Ascending aorta (tissue), 2 donors: ENCODE measurements at regions not wholly inside any gene's neighbourhood (a gene's known extent, or its start where the extent isn't known, plus 50 kb on each side); places are given as distances from the start of the nearest gene placed in this dataset.

ENCODE experiments used
- DNase-seq, 2 donors: peaks; one replicate each; pipeline ENCODE4 v3.0.0-alpha.2; 2019; ENCODE audit warnings: low spot score in 2 of 2
- H3K27ac ChIP-seq, 2 donors: fragments of 200-600 bp; sonication (generic); one replicate each; pipeline ENCODE4 v1.5.1; 2016 to 2017; ENCODE audit warnings: mild to moderate bottlenecking in 1 of 2
- H3K27me3 ChIP-seq: fragments of 200-600 bp; sonication (generic); one replicate; pipeline ENCODE4 v1.5.1; 2017
- H3K36me3 ChIP-seq, 2 donors: fragments of 200-600 bp; sonication (generic); one replicate each; pipeline ENCODE4 v1.5.1; 2016
- H3K4me1 ChIP-seq, 2 donors: fragments of 200-600 bp; sonication (generic); one replicate each; pipeline ENCODE4 v1.5.1; 2016 to 2017; ENCODE audit warnings: mild to moderate bottlenecking in 1 of 2
- H3K4me3 ChIP-seq, 2 donors: fragments of 200-600 bp; sonication (generic); one replicate each; pipeline ENCODE4 v1.5.1; 2016 to 2017; ENCODE audit warnings: mild to moderate bottlenecking in 1 of 2
- H3K9me3 ChIP-seq, 2 donors: fragments of 200-600 bp; sonication (generic); one replicate each; pipeline ENCODE4 v1.5.1; 2016
- intact Hi-C: fragments of 100-400 bp; cut with DNase I; formaldehyde crosslinking; loops from one replicate; pipeline ENCODE4 v1.15.1; 2023
- TF ChIP-seq, protein P1 (sequence below), 3 experiments: fragments of 200-600 bp in 2 of 3; fragments of 450-650 bp in 1 of 3; sonication (generic) in 2 of 3; IDR thresholded peaks; one replicate each; pipeline ENCODE4 v1.5.1; 2016 to 2019; ENCODE audit warnings: antibody characterized with exemption in 3 of 3, mild to moderate bottlenecking in 1 of 3, moderate library complexity in 1 of 3

DNA sequence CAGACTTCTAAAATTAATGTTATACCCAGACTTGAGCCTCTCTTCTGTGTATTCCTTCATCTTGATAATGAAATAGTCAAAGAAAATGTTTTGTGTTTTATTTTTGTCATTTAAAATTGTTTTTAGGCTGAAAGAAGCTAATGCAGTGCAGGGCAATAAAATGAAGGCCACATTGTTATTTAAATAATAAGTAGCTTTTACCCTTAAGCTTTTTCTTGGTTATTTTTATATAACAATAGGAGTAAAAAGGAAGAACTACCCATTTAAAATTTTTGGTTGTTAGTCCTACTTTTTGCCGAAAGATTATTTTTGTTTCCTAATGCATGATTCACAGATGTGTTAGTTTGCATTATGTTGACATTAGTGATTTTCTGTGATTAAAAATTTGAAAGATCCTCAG lies 181.0 kb upstream of the MEOX2 start:
- no peak for DNase-seq
- Histone ChIP-seq H3K27ac (no peak overlapping the region), H3K4me1 (peaks cover 0 to 7% of the 10 kb centered on the region in 2 donors), H3K36me3 (no peaks in the 10 kb centered on the region), H3K4me3 (no peak overlapping the region), H3K27me3 (no peaks in the 10 kb centered on the region), H3K9me3 (no peaks in the 10 kb centered on the region)
- intact Hi-C loops, result no loop called here
- TF ChIP-seq, protein P1, sequence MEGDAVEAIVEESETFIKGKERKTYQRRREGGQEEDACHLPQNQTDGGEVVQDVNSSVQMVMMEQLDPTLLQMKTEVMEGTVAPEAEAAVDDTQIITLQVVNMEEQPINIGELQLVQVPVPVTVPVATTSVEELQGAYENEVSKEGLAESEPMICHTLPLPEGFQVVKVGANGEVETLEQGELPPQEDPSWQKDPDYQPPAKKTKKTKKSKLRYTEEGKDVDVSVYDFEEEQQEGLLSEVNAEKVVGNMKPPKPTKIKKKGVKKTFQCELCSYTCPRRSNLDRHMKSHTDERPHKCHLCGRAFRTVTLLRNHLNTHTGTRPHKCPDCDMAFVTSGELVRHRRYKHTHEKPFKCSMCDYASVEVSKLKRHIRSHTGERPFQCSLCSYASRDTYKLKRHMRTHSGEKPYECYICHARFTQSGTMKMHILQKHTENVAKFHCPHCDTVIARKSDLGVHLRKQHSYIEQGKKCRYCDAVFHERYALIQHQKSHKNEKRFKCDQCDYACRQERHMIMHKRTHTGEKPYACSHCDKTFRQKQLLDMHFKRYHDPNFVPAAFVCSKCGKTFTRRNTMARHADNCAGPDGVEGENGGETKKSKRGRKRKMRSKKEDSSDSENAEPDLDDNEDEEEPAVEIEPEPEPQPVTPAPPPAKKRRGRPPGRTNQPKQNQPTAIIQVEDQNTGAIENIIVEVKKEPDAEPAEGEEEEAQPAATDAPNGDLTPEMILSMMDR (IDR thresholded peaks at IDR 0.05), result no peak

DNA sequence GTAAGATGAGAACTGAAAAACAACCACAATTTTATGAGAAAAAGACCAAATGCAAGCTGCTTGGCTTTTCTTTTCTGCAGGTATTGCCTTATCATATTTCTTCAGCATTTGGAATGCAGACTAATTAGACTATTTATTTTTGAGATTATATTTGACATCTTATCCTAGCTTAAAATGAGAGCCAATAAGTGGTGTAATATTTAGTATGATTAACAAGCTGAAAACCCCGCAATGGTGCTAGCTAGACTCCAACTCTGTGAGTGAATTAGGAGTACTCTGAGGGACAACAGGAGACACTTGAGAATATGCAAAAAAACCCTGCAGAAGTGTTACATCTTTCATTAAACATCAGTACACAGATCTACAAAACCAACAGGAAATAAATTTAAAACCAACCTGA lies 180.3 kb upstream of the MEOX2 start:
- Histone ChIP-seq H3K9me3 (no peaks in the 10 kb centered on the region), H3K36me3 (no peaks in the 10 kb centered on the region), H3K4me1 (peaks cover 0 to 13% of the 10 kb centered on the region in 2 donors), H3K27ac (no peak overlapping the region), H3K4me3 (no peak overlapping the region), H3K27me3 (no peaks in the 10 kb centered on the region)
- no peak for DNase-seq
- intact Hi-C loops, result no loop called here
- TF ChIP-seq, protein P1 (IDR thresholded peaks at IDR 0.05), result no peak

DNA sequence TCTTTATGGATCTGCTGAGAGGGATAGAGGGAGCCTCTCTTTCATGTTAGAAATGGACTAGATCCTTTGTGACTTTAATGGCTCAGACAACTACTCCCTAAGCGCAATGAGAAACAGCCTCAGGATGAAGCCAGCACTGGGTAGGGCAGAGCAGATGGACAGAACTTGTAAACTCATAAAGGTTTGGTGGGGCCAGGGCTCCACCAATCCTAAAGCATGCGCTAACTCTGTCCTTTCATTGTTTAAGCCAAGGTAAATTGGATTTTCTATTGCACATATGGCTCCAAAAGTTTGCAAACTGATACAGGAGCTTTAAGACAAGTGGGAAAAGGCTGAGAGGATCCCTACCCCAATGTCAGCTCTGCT lies 178.1 kb upstream of the MEOX2 start:
- intact Hi-C loops, result no loop called here
- Histone ChIP-seq H3K27ac (peak overlapping the region; percentile 17 to 46), H3K36me3 (no peaks in the 10 kb centered on the region), H3K9me3 (no peaks in the 10 kb centered on the region), H3K4me3 (no peak overlapping the region), H3K27me3 (no peaks in the 10 kb centered on the region), H3K4me1 (peaks cover 0 to 13% of the 10 kb centered on the region in 2 donors)
- DNase-seq, result no peak
- TF ChIP-seq, protein P1 (IDR thresholded peaks at IDR 0.05), result no peak

DNA sequence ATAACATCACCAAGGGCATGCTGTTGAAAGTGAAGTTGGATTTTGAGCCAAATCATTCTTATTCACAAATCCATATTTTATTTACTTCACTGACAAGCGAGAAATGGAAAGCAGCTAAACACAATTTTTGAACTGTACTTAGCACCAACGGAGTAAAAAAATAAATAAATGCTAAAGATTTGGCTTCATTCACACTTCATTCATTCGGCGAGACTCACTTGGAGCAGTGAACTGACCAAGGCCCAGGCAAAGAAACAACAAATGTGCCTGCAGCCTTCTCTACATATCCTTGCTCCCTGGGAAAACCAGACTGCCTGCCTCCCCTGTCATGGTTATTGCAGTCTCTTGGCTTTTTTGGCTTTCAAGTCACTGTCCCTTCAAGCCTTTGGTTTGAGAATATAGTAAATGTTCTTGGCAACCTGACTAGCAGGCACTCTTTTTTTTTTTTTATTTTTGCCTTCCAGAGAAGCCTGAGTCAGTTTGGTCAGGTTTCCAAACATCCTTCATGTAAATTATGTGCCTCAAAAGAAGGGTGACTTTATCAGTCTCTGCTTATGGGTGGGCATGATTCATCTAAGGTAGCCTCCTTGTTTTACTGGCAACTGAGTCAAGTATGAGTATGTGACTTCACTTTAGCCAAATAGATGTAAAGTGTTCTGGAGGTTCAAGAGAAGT lies 177.6 kb upstream of the MEOX2 start:
- no peak for DNase-seq
- Histone ChIP-seq H3K36me3 (no peaks in the 10 kb centered on the region), H3K9me3 (no peaks in the 10 kb centered on the region), H3K27ac (peak overlapping the region; percentile 17 to 46), H3K4me1 (peaks cover 0 to 13% of the 10 kb centered on the region in 2 donors), H3K27me3 (no peaks in the 10 kb centered on the region), H3K4me3 (no peak overlapping the region)
- TF ChIP-seq, protein P1 (IDR thresholded peaks at IDR 0.05), result no peak
- intact Hi-C loops, result no loop called here

DNA sequence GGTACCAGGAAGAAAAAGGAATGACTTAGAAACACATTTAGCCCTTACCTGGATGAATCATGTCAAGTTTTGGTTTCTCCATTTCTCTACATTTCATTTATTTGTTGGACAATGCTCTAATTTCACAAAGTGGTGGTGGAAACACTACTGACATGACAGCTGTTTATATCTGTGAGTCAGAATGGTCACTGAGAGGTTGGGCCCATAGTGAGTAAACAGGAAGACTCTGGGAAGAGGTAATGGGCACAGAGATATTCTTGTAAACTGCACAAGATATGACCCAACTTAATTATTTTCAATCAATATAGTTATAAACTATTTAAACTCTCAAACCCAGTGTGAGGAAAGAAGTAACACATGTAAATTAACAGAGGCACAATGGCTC lies 176.3 kb upstream of the MEOX2 start:
- no peaks in the 10 kb centered on the region for H3K9me3 ChIP-seq
- peaks cover 0 to 13% of the 10 kb centered on the region in 2 donors for H3K4me1 ChIP-seq
- no peaks in the 10 kb centered on the region for H3K36me3 ChIP-seq
- H3K27ac ChIP-seq, result peak overlapping the region; percentile 32 to 63
- no peak for DNase-seq
- intact Hi-C loops, result no loop called here
- no peak overlapping the region for H3K4me3 ChIP-seq
- no peaks in the 10 kb centered on the region for H3K27me3 ChIP-seq
- TF ChIP-seq, protein P1 (IDR thresholded peaks at IDR 0.05), result no peak
